ENCODE measurements at regions not wholly inside any gene's neighbourhood (a gene's known extent, or its start where the extent isn't known, plus 50 kb on each side); places are given as distances from the start of the nearest gene placed in this dataset.
A peak's percentile ranks its signal among the peaks of the same experiment; 100 is the strongest.

DNA sequence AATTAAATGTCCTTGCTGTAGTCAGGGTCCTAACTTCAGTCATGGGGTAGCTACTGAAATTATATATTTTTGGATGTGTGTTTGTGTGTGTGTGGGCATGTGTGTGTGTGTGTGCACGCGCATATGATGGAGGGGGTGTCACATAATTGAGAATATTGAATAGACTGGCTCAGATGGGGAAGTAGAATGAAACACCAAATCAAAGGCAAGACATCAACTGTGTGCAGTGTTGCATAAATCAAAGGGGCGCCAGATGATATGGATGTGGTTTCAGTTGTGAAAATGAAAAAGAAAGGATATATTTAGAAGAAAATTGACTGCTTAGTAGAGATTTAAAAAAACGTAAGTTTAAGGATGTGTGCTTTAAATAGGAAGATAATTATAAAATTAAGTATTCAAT lies 144.2 kb upstream of the CEP162 start (continued):
- TF ChIP-seq, protein P1, sequence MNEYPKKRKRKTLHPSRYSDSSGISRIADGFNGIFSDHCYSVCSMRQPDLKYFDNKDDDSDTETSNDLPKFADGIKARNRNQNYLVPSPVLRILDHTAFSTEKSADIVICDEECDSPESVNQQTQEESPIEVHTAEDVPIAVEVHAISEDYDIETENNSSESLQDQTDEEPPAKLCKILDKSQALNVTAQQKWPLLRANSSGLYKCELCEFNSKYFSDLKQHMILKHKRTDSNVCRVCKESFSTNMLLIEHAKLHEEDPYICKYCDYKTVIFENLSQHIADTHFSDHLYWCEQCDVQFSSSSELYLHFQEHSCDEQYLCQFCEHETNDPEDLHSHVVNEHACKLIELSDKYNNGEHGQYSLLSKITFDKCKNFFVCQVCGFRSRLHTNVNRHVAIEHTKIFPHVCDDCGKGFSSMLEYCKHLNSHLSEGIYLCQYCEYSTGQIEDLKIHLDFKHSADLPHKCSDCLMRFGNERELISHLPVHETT (tag by site-specific recombination; IDR thresholded peaks at IDR 0.05) = no peak
- TF ChIP-seq ZEB2 (tag by site-specific recombination; IDR thresholded peaks at IDR 0.05) (no peak), ZNF544 (tag by site-specific recombination; IDR thresholded peaks at IDR 0.05) (no peak), ZNF184 (tag by site-specific recombination; IDR thresholded peaks at IDR 0.05) (no peak), SCRT2 (tag by site-specific recombination; IDR thresholded peaks at IDR 0.05) (no peak), ZNF175 (tag by site-specific recombination; IDR thresholded peaks at IDR 0.05) (no peak), ZBTB48 (tag by site-specific recombination; IDR thresholded peaks at IDR 0.05) (no peak)
- TF ChIP-seq, protein P2, sequence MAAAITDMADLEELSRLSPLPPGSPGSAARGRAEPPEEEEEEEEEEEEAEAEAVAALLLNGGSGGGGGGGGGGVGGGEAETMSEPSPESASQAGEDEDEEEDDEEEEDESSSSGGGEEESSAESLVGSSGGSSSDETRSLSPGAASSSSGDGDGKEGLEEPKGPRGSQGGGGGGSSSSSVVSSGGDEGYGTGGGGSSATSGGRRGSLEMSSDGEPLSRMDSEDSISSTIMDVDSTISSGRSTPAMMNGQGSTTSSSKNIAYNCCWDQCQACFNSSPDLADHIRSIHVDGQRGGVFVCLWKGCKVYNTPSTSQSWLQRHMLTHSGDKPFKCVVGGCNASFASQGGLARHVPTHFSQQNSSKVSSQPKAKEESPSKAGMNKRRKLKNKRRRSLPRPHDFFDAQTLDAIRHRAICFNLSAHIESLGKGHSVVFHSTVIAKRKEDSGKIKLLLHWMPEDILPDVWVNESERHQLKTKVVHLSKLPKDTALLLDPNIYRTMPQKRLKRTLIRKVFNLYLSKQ (tag by site-specific recombination; IDR thresholded peaks at IDR 0.05; ENCODE audit: borderline replicate concordance) = no peak
- TF ChIP-seq, protein P3, sequence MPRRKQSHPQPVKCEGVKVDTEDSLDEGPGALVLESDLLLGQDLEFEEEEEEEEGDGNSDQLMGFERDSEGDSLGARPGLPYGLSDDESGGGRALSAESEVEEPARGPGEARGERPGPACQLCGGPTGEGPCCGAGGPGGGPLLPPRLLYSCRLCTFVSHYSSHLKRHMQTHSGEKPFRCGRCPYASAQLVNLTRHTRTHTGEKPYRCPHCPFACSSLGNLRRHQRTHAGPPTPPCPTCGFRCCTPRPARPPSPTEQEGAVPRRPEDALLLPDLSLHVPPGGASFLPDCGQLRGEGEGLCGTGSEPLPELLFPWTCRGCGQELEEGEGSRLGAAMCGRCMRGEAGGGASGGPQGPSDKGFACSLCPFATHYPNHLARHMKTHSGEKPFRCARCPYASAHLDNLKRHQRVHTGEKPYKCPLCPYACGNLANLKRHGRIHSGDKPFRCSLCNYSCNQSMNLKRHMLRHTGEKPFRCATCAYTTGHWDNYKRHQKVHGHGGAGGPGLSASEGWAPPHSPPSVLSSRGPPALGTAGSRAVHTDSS (tag by site-specific recombination; IDR thresholded peaks at IDR 0.05) = no peak
- TF ChIP-seq, protein P4, sequence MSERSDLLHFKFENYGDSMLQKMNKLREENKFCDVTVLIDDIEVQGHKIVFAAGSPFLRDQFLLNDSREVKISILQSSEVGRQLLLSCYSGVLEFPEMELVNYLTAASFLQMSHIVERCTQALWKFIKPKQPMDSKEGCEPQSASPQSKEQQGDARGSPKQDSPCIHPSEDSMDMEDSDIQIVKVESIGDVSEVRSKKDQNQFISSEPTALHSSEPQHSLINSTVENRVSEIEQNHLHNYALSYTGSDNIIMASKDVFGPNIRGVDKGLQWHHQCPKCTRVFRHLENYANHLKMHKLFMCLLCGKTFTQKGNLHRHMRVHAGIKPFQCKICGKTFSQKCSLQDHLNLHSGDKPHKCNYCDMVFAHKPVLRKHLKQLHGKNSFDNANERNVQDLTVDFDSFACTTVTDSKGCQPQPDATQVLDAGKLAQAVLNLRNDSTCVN (tag by site-specific recombination; optimal IDR thresholded peaks at IDR 0.05) = no peak

DNA sequence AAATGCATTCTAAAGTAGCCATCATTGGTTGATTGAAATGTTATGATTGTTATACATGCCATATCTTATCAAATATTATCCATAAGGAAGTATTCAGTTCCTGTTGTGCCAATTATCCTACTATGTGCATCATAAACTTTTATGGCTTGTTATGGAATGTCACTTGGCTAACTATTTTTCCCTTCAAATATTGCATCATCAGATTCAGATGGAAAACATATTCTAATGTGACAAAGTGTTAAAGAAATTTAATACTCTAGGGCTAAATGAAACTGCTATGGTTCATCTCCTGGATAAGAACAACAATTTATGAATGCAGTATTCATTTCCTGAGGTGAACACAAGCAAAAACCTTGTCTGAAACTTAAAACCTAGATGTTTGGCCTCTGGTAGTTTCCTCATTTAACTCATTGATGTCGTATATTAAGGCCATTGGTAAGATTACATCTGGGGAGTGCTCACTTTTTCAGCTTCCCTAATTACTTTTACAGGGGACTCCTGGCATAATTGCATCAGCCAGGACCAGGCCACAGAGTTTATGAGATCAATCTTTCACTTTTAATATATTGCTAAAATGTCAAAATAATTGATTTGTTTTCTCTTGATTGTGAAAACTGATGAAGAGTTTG lies 134.9 kb upstream of the CEP162 start:
- H3K4me3 ChIP-seq (ENCODE audit: low read depth, low read length) = no peak overlapping the region
- POLR2A ChIA-PET = no interaction called here
- no peak overlapping the region for H3K27ac ChIP-seq (ENCODE audit: extremely low read depth, low read depth, low read length)
- H3K4me1 ChIP-seq (ENCODE audit: control insufficient read depth, insufficient read depth, low read length) = peaks cover 2% of the 10 kb centered on the region; the same call in 1 of the 2 replicates
- CTCF ChIA-PET = no interaction called here
- no peaks in the 10 kb centered on the region for H3K36me3 ChIP-seq (ENCODE audit: control insufficient read depth in 2 of 2, insufficient read depth in 1 of 2, low read length in 2 of 2)
- H3K9me3 ChIP-seq (ENCODE audit: control insufficient read depth, insufficient read depth, low read depth, low read length) = no peaks in the 10 kb centered on the region
- TF ChIP-seq ZNF529 (tag by site-specific recombination; IDR thresholded peaks at IDR 0.05; ENCODE audit: insufficient replicate concordance) (no peak), WT1 (tag by site-specific recombination; IDR thresholded peaks at IDR 0.05) (peak; percentile 73), SALL2 (tag by site-specific recombination; IDR thresholded peaks at IDR 0.05; ENCODE audit: borderline replicate concordance) (no peak), TRIM28 (IDR thresholded peaks at IDR 0.05; ENCODE audit: borderline replicate concordance, low read length) (0 out of 2 replicates have a peak, but pooled peaks have one; percentile 47), ZNF76 (tag by site-specific recombination; IDR thresholded peaks at IDR 0.05; ENCODE audit: borderline replicate concordance, low read depth) (peak; percentile 47; the same call in 1 of the 2 replicates)
- TF ChIP-seq, protein P5, sequence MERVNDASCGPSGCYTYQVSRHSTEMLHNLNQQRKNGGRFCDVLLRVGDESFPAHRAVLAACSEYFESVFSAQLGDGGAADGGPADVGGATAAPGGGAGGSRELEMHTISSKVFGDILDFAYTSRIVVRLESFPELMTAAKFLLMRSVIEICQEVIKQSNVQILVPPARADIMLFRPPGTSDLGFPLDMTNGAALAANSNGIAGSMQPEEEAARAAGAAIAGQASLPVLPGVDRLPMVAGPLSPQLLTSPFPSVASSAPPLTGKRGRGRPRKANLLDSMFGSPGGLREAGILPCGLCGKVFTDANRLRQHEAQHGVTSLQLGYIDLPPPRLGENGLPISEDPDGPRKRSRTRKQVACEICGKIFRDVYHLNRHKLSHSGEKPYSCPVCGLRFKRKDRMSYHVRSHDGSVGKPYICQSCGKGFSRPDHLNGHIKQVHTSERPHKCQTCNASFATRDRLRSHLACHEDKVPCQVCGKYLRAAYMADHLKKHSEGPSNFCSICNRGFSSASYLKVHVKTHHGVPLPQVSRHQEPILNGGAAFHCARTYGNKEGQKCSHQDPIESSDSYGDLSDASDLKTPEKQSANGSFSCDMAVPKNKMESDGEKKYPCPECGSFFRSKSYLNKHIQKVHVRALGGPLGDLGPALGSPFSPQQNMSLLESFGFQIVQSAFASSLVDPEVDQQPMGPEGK (tag by site-specific recombination; IDR thresholded peaks at IDR 0.05) = peak; percentile 64; the same call in 1 of the 2 replicates
- TF ChIP-seq, protein P6, sequence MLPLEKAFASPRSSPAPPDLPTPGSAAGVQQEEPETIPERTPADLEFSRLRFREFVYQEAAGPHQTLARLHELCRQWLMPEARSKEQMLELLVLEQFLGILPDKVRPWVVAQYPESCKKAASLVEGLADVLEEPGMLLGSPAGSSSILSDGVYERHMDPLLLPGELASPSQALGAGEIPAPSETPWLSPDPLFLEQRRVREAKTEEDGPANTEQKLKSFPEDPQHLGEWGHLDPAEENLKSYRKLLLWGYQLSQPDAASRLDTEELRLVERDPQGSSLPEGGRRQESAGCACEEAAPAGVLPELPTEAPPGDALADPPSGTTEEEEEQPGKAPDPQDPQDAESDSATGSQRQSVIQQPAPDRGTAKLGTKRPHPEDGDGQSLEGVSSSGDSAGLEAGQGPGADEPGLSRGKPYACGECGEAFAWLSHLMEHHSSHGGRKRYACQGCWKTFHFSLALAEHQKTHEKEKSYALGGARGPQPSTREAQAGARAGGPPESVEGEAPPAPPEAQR (tag by site-specific recombination; IDR thresholded peaks at IDR 0.05) = 0 out of 2 replicates have a peak, but pooled peaks have one; percentile 60
- TF ChIP-seq, protein P7, sequence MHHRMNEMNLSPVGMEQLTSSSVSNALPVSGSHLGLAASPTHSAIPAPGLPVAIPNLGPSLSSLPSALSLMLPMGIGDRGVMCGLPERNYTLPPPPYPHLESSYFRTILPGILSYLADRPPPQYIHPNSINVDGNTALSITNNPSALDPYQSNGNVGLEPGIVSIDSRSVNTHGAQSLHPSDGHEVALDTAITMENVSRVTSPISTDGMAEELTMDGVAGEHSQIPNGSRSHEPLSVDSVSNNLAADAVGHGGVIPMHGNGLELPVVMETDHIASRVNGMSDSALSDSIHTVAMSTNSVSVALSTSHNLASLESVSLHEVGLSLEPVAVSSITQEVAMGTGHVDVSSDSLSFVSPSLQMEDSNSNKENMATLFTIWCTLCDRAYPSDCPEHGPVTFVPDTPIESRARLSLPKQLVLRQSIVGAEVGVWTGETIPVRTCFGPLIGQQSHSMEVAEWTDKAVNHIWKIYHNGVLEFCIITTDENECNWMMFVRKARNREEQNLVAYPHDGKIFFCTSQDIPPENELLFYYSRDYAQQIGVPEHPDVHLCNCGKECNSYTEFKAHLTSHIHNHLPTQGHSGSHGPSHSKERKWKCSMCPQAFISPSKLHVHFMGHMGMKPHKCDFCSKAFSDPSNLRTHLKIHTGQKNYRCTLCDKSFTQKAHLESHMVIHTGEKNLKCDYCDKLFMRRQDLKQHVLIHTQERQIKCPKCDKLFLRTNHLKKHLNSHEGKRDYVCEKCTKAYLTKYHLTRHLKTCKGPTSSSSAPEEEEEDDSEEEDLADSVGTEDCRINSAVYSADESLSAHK (tag by site-specific recombination; IDR thresholded peaks at IDR 0.05) = peak; percentile 98
- TF ChIP-seq, protein P8, sequence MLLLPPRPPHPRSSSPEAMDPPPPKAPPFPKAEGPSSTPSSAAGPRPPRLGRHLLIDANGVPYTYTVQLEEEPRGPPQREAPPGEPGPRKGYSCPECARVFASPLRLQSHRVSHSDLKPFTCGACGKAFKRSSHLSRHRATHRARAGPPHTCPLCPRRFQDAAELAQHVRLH (tag by site-specific recombination; IDR thresholded peaks at IDR 0.05) = peak; percentile 58; the same call in 1 of the 2 replicates
- TF ChIP-seq, protein P9, sequence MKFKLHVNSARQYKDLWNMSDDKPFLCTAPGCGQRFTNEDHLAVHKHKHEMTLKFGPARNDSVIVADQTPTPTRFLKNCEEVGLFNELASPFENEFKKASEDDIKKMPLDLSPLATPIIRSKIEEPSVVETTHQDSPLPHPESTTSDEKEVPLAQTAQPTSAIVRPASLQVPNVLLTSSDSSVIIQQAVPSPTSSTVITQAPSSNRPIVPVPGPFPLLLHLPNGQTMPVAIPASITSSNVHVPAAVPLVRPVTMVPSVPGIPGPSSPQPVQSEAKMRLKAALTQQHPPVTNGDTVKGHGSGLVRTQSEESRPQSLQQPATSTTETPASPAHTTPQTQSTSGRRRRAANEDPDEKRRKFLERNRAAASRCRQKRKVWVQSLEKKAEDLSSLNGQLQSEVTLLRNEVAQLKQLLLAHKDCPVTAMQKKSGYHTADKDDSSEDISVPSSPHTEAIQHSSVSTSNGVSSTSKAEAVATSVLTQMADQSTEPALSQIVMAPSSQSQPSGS (tag by site-specific recombination; IDR thresholded peaks at IDR 0.05; ENCODE audit: low read depth) = peak; percentile 90

All from HEK293 (cell line).